ENCODE measurements at regions not wholly inside any gene's neighbourhood (a gene's known extent, or its start where the extent isn't known, plus 50 kb on each side); places are given as distances from the start of the nearest gene placed in this dataset.

GRCh38 chr7:111671927-111672326, 109.6 kb upstream of the IMMP2L start:
- no peak overlapping the region for H2AFZ ChIP-seq (ENCODE audit: low read length)
- no peak overlapping the region for H2AK5ac ChIP-seq (ENCODE audit: insufficient read length, low read length)
- H3K4me1 ChIP-seq (ENCODE audit: insufficient read depth, low read length): no peaks in the 10 kb centered on the region
- no peak overlapping the region for H2BK5ac ChIP-seq (ENCODE audit: insufficient read length, low read length)
- WGBS (ENCODE audit: extremely low coverage, insufficient read length, low lambda C conversion rate): no CpG with 5 or more reads among the region's 2 CpGs
- H3K79me1 ChIP-seq (ENCODE audit: insufficient read depth, low read depth, low read length, poor library complexity, severe bottlenecking): no peaks in the 10 kb centered on the region
- no peak overlapping the region for H3K56ac ChIP-seq (ENCODE audit: insufficient read length, low read depth, low read length)
- no peaks in the 10 kb centered on the region for H3K79me2 ChIP-seq (ENCODE audit: insufficient read depth, low read length)
- H3K14ac ChIP-seq (ENCODE audit: insufficient read depth, low read length): no peak overlapping the region
- H3K27me3 ChIP-seq (ENCODE audit: insufficient read depth, low read length): no peaks in the 10 kb centered on the region
- H3K27ac ChIP-seq (ENCODE audit: insufficient read length, low read depth, low read length): no peak overlapping the region
- no peak overlapping the region for H3T11ph ChIP-seq (ENCODE audit: low read length)
- no peaks in the 10 kb centered on the region; the same call in 1 of the 2 replicates for H3K27me3 Mint-ChIP-seq (ENCODE audit: low read depth)
- no peak overlapping the region for H3K9ac ChIP-seq (ENCODE audit: extremely low read depth, insufficient read length, low read length)
- no peak overlapping the region for H3K18ac ChIP-seq (ENCODE audit: insufficient read length, low read depth, low read length)
- H4K91ac ChIP-seq (ENCODE audit: insufficient read length, low read depth, low read length): no peak overlapping the region
- H3K27ac Mint-ChIP-seq: no peak overlapping the region
- peaks cover 16 to 18% of the 10 kb centered on the region in 2 experiments for H3K4me1 Mint-ChIP-seq
- H3K23me2 ChIP-seq (ENCODE audit: insufficient read length, low read depth, low read length, poor library complexity, severe bottlenecking): no peaks in the 10 kb centered on the region
- H3K23ac ChIP-seq (ENCODE audit: insufficient read length, low read depth, low read length): no peak overlapping the region
- H3K9me3 Mint-ChIP-seq: no peaks in the 10 kb centered on the region
- H2BK20ac ChIP-seq (ENCODE audit: low read depth, low read length, poor library complexity, severe bottlenecking): no peak overlapping the region
- DNase-seq: no peak
- H3K4me2 ChIP-seq (ENCODE audit: insufficient read depth, insufficient read length, low read length): no peak overlapping the region
- no peak overlapping the region for H3K4ac ChIP-seq (ENCODE audit: low read depth, low read length)
- H3K36me3 Mint-ChIP-seq (ENCODE audit: insufficient read depth in 1 of 3, low read depth in 3 of 3): no peaks in the 10 kb centered on the region
- H2BK15ac ChIP-seq (ENCODE audit: low read depth, low read length): no peak overlapping the region
- no peak overlapping the region for H2BK12ac ChIP-seq (ENCODE audit: insufficient read length, low read depth, low read length)
- no peak overlapping the region for H3K4me3 Mint-ChIP-seq
- no peak overlapping the region for H4K5ac ChIP-seq (ENCODE audit: insufficient read length, low read depth, low read length)
- H2BK120ac ChIP-seq (ENCODE audit: low read depth, low read length, poor library complexity, severe bottlenecking): no peak overlapping the region
- no peak overlapping the region for H4K8ac ChIP-seq (replicated peaks; ENCODE audit: insufficient read length, low read depth, low read length)
- no peaks in the 10 kb centered on the region for H3K9me3 ChIP-seq (ENCODE audit: control insufficient read depth, low read depth, low read length)
- no peaks in the 10 kb centered on the region for H4K20me1 ChIP-seq (ENCODE audit: control insufficient read depth, insufficient read depth, insufficient read length)
- TF ChIP-seq CTCF (conservative IDR thresholded peaks at IDR 0.05): no peak
